Endothelial cell (in vitro differentiated cells): ENCODE measurements at regions not wholly inside any gene's neighbourhood (a gene's known extent, or its start where the extent isn't known, plus 50 kb on each side); places are given as distances from the start of the nearest gene placed in this dataset.

Source experiments
- DNase-seq: peaks from one replicate; pipeline ENCODE4 v3.0.0; 2021; ENCODE audit warnings: low spot score
- H3K27ac Mint-ChIP-seq: one replicate; pipeline ENCODE4 v1.8.0; 2021; ENCODE audit warnings: mixed read lengths, inconsistent platforms; ENCODE audit not compliant: unreplicated experiment
- H3K27me3 Mint-ChIP-seq: one replicate; pipeline ENCODE4 v1.8.0; 2021; ENCODE audit warnings: mild to moderate bottlenecking, moderate library complexity, mixed read lengths, inconsistent platforms; ENCODE audit not compliant: unreplicated experiment
- H3K36me3 Mint-ChIP-seq: one replicate; pipeline ENCODE4 v1.8.0; 2021; ENCODE audit warnings: mild to moderate bottlenecking, low read depth, mixed read lengths, inconsistent platforms; ENCODE audit not compliant: unreplicated experiment
- H3K4me1 Mint-ChIP-seq: one replicate; pipeline ENCODE4 v1.8.0; 2021; ENCODE audit warnings: mild to moderate bottlenecking, mixed read lengths, inconsistent platforms; ENCODE audit not compliant: unreplicated experiment
- H3K4me3 Mint-ChIP-seq: one replicate; pipeline ENCODE4 v1.8.0; 2021; ENCODE audit warnings: mild to moderate bottlenecking, mixed read lengths, inconsistent platforms; ENCODE audit not compliant: unreplicated experiment
- H3K9me3 Mint-ChIP-seq: one replicate; pipeline ENCODE4 v1.8.0; 2021; ENCODE audit warnings: mixed read lengths, inconsistent platforms; ENCODE audit not compliant: unreplicated experiment
- CTCF ChIP-seq: fragments of 200-600 bp; sonication (generic); IDR thresholded peaks from one replicate; pipeline ENCODE4 v1.5.0; 2021; ENCODE audit warnings: antibody characterized with exemption; ENCODE audit not compliant: unreplicated experiment

- no peak overlapping the region for H3K27ac Mint-ChIP-seq
- H3K27me3 Mint-ChIP-seq = peaks cover 2% of the 10 kb centered on the region
- no peak for TF ChIP-seq CTCF
- no peaks in the 10 kb centered on the region for H3K36me3 Mint-ChIP-seq
- no peaks in the 10 kb centered on the region for H3K9me3 Mint-ChIP-seq
- peaks cover 3% of the 10 kb centered on the region for H3K4me1 Mint-ChIP-seq
- DNase-seq = no peak
- H3K4me3 Mint-ChIP-seq = no peak overlapping the region
These were observed 85.3 kb upstream of the SIMC1 start for GRCh38 chr5:176152930-176153311.

- H3K36me3 Mint-ChIP-seq = no peaks in the 10 kb centered on the region
- DNase-seq = no peak
- H3K4me1 Mint-ChIP-seq = peaks cover 3% of the 10 kb centered on the region
- no peaks in the 10 kb centered on the region for H3K9me3 Mint-ChIP-seq
- TF ChIP-seq CTCF = no peak
- H3K27ac Mint-ChIP-seq = no peak overlapping the region
- no peak overlapping the region for H3K4me3 Mint-ChIP-seq
- H3K27me3 Mint-ChIP-seq = peaks cover 2% of the 10 kb centered on the region
These were observed 84.5 kb upstream of the SIMC1 start for GRCh38 chr5:176153741-176154140.

- DNase-seq = no peak
- Mint-ChIP-seq H3K9me3 (no peaks in the 10 kb centered on the region), H3K36me3 (no peaks in the 10 kb centered on the region), H3K4me3 (no peak overlapping the region), H3K4me1 (peaks cover 3% of the 10 kb centered on the region), H3K27me3 (peaks cover 2% of the 10 kb centered on the region), H3K27ac (no peak overlapping the region)
- no peak for TF ChIP-seq CTCF
These were observed 83.4 kb upstream of the SIMC1 start for GRCh38 chr5:176154821-176155220.

GRCh38 chr5:176155922-176156359 lies 82.3 kb upstream of the SIMC1 start:
- Mint-ChIP-seq H3K9me3 (no peaks in the 10 kb centered on the region), H3K4me1 (peaks cover 3% of the 10 kb centered on the region), H3K27me3 (peaks cover 2% of the 10 kb centered on the region), H3K4me3 (no peak overlapping the region), H3K27ac (no peak overlapping the region), H3K36me3 (no peaks in the 10 kb centered on the region)
- no peak for TF ChIP-seq CTCF
- DNase-seq = no peak

GRCh38 chr5:176157656-176158055 lies 80.6 kb upstream of the SIMC1 start:
- DNase-seq = no peak
- Mint-ChIP-seq H3K36me3 (no peaks in the 10 kb centered on the region), H3K4me1 (no peaks in the 10 kb centered on the region), H3K9me3 (no peaks in the 10 kb centered on the region), H3K27me3 (no peaks in the 10 kb centered on the region), H3K4me3 (no peak overlapping the region), H3K27ac (no peak overlapping the region)
- TF ChIP-seq CTCF = no peak
